ENCODE measurements at regions not wholly inside any gene's neighbourhood (a gene's known extent, or its start where the extent isn't known, plus 50 kb on each side); places are given as distances from the start of the nearest gene placed in this dataset.
A peak's percentile ranks its signal among the peaks of the same experiment; 100 is the strongest.

- H3K4me3 ChIP-seq, result no peak overlapping the region
- H3K4me1 ChIP-seq, result peaks cover 0 to 8% (median 0%) of the 10 kb centered on the region in 4 donors
- no peaks in the 10 kb centered on the region for H3K36me3 ChIP-seq
- no peaks in the 10 kb centered on the region for H3K9me3 ChIP-seq
- WGBS, 2 donors, result 88 to 94% methylated on average over 1 of the region's 1 CpG
- no peaks in the 10 kb centered on the region for H3K27me3 ChIP-seq
- DNase-seq (ENCODE audit: low spot score in 2 of 2), result no peak
- no peak overlapping the region for H3K27ac ChIP-seq
- no peak for TF ChIP-seq POLR2A (IDR thresholded peaks at IDR 0.05)
- TF ChIP-seq CTCF (IDR thresholded peaks at IDR 0.05), result no peak
Observed at GRCh38 chr3:106175276-106175675, 306.5 kb upstream of the CBLB start.

GRCh38 chr3:106176734-106177133 lies 307.9 kb upstream of the CBLB start:
- H3K4me3 ChIP-seq, result peak overlapping the region in 1 of 4 donors; percentile 4
- no peak for TF ChIP-seq EP300 (IDR thresholded peaks at IDR 0.05)
- TF ChIP-seq POLR2A (IDR thresholded peaks at IDR 0.05), result no peak
- TF ChIP-seq CTCF (IDR thresholded peaks at IDR 0.05), result no peak
- DNase-seq (ENCODE audit: low spot score in 2 of 2), result no peak
- peaks cover 0 to 8% (median 0%) of the 10 kb centered on the region in 4 donors for H3K4me1 ChIP-seq
- no peak overlapping the region for H3K27ac ChIP-seq
- H3K9me3 ChIP-seq, result no peaks in the 10 kb centered on the region
- H3K27me3 ChIP-seq, result no peaks in the 10 kb centered on the region
- no peaks in the 10 kb centered on the region for H3K36me3 ChIP-seq
- WGBS, 2 donors, result 29 to 39% methylated on average over 3 of the region's 3 CpGs

DNA sequence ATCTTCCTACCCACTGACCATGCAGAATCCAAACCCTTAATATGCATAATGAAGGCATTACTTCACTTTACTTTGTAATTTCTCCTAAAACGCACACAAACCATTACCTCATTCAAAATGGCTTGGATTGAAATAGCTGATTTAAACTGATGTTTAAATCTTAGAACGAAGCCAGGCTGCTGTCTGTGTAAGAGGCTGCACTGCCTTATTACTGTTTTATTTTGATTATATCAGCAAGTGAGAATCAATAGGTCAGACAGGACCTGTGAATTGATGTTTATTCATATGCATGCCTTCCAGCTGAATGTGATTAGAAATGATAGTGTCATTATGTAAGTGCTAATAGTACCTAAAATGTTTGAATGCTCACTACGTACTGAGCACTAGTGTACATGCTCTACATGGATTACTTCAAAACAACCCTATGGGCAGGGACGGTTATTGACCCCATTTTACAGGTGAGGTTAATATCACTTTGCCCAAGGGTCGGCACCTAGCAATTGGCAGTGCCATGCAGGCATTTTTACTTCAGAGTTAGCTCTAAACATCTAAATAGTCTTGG lies 314.2 kb upstream of the CBLB start:
- H3K27ac ChIP-seq, result no peak overlapping the region
- 83% methylated on average over 5 of the region's 5 CpGs for WGBS, 2 donors
- no peaks in the 10 kb centered on the region for H3K36me3 ChIP-seq
- TF ChIP-seq CTCF (IDR thresholded peaks at IDR 0.05), result no peak
- no peaks in the 10 kb centered on the region for H3K9me3 ChIP-seq
- no peak for DNase-seq (ENCODE audit: low spot score in 2 of 2)
- H3K4me1 ChIP-seq, result peaks cover 0 to 7% (median 0%) of the 10 kb centered on the region in 4 donors
- H3K27me3 ChIP-seq, result no peaks in the 10 kb centered on the region
- H3K4me3 ChIP-seq, result no peak overlapping the region

- TF ChIP-seq CTCF (IDR thresholded peaks at IDR 0.05) (no peak), EP300 (IDR thresholded peaks at IDR 0.05) (no peak), POLR2A (IDR thresholded peaks at IDR 0.05) (no peak)
- H3K4me1 ChIP-seq, result peaks cover 0 to 7% (median 0%) of the 10 kb centered on the region in 4 donors
- no peaks in the 10 kb centered on the region for H3K36me3 ChIP-seq
- WGBS, 2 donors, result 75 to 86% methylated on average over 1 of the region's 1 CpG
- H3K9me3 ChIP-seq, result no peaks in the 10 kb centered on the region
- no peak for DNase-seq (ENCODE audit: low spot score in 2 of 2)
- H3K27ac ChIP-seq, result no peak overlapping the region
- H3K27me3 ChIP-seq, result no peaks in the 10 kb centered on the region
- H3K4me3 ChIP-seq, result no peak overlapping the region
Observed at GRCh38 chr3:106183762-106184391, 315.1 kb upstream of the CBLB start.

DNA sequence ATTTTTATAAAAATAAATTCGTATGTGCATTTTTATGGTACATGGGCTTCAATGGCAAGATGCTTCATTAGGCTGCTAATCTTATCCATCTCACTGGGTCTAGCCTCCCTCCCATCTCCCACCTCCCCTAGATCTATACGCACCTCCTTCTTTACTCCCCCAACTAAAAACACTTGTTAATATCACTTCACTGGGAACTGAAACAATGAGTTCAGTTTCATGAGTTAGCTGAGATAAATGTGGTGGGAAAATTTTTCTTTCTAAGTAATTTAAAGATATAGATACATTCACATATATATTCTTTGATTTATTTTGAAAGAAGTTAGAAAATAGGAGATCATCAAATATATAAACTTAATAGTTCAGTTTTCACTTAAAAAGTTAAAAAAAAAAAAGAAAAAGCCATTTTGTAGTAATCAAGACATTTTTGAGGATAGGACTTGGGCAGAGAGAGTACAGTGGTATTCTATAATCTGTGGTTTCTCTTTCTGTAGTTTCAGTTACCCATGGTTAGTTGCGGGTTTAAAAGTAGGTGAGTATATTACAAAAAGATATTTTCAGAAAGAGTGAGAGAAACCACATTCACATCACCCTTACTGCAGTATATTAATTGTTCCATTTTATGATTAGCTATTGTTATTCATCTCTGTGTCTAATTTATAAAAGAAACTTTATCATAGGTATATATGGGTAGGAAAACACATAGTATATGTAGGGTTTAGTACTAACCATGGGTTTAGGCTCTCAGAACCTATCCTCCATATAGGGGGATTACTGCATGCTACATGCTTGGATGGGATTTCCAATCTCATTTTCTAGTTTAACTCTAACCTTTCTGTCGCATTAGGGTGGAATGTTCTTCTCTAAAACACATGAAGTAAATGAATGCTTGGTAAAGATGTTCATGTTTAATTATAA lies 316.0 kb upstream of the CBLB start:
- no peak for DNase-seq (ENCODE audit: low spot score in 2 of 2)
- no peaks in the 10 kb centered on the region for H3K27me3 ChIP-seq
- no peaks in the 10 kb centered on the region for H3K9me3 ChIP-seq
- H3K4me1 ChIP-seq, result peaks cover 0 to 7% (median 0%) of the 10 kb centered on the region in 4 donors
- H3K4me3 ChIP-seq, result no peak overlapping the region
- no peak overlapping the region for H3K27ac ChIP-seq
- 90 to 91% methylated on average over 4 of the region's 4 CpGs for WGBS, 2 donors
- H3K36me3 ChIP-seq, result no peaks in the 10 kb centered on the region
- no peak for TF ChIP-seq CTCF (IDR thresholded peaks at IDR 0.05)
- TF ChIP-seq EP300 (IDR thresholded peaks at IDR 0.05), result no peak
- no peak for TF ChIP-seq POLR2A (IDR thresholded peaks at IDR 0.05)
